HG03460 (cell line): ENCODE measurements at regions not wholly inside any gene's neighbourhood (a gene's known extent, or its start where the extent isn't known, plus 50 kb on each side); places are given as distances from the start of the nearest gene placed in this dataset.

ENCODE experiments used
- ATAC-seq: cut with Tn5 transposase; IDR thresholded peaks from one replicate; pipeline ENCODE4 v1.9.1; 2021; ENCODE audit not compliant: unreplicated experiment

GRCh38 chr1:83596331-83596730 lies 402.6 kb downstream of the TTLL7 start:
- no peak for ATAC-seq

DNA sequence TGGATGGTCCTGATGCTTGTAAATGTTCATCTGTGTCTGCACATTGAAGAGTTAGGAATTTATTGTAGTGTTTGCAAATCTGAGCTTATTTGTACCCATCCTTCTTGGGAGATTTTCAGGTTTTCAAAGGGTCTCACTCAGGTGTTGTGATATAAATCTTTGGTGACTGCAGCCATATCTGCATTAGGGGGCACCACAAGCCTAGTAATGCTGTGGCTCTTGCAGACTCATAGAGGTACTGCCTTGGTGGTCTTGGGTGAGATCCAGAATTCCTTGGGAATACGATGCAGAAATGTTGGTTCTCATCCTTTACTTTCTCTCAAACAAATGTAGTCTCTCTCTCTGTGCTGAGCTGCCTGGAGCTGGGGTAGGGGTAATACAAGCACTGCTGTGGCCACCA lies 405.9 kb downstream of the TTLL7 start:
- ATAC-seq, result no peak

GRCh38 chr1:83588140-83588539 lies 410.8 kb downstream of the TTLL7 start:
- ATAC-seq, result no peak

- no peak for ATAC-seq
Measured at GRCh38 chr1:83583351-83584014, 415.4 kb downstream of the TTLL7 start.

- ATAC-seq, result no peak
Measured at GRCh38 chr1:83581747-83582146, 417.2 kb downstream of the TTLL7 start.

DNA sequence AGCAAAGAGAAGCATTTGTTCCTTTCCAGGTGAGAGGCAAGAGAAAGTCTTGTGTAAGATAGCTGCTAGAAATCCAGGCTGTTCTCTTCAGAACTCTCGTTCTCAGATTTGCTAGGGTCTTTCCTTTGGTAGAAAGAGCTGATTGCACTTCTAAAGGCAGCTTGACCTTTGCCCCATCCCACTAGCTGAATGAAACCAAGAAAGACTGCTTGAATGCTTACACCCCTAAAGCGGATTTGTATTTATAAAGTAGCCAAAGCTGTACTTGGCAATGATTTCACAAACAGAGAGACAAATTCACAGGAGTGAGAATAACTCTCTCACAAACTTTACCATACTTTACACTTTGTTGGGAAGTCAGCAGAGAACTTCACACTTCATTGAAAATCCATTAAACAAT lies 424.1 kb downstream of the TTLL7 start:
- ATAC-seq, result no peak

DNA sequence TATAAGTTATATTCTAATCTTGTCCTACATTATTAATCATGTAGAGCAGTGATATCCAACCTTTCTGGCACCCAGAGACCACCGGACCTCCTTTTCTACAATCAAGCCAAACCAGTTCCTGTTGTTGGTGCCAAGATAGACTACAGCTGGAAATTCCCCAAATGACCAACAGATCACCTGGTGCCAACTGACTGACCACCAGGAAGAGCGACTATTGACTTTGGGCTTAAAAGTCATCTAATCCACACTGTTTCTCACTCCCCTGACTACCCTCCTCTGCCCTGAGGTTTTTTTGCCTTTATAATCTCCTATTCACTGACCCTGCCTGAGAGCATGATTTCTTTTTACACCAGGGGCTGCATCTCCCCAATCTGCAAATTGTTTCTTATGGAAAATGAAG lies 425.2 kb downstream of the TTLL7 start:
- no peak for ATAC-seq

DNA sequence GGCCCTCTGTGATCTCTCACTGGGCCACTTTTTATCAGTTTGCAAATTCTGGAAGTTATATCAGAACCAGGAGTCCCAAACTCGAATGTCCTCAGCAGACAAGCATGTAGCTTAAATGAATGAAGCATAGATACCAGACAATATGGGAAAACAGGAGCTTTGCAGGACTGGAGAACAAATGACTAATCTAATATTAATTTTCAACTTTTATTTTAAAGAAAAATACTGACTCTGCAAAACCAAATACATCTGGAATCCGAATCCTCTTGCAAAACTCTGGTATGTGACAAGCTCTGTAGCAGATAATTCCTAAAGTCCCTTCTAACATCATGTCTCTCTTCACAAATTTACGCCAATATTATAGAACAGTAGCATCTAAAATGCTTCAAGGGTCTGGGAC lies 427.4 kb downstream of the TTLL7 start:
- no peak for ATAC-seq

GRCh38 chr1:83561346-83561745 lies 437.6 kb downstream of the TTLL7 start:
- no peak for ATAC-seq

DNA sequence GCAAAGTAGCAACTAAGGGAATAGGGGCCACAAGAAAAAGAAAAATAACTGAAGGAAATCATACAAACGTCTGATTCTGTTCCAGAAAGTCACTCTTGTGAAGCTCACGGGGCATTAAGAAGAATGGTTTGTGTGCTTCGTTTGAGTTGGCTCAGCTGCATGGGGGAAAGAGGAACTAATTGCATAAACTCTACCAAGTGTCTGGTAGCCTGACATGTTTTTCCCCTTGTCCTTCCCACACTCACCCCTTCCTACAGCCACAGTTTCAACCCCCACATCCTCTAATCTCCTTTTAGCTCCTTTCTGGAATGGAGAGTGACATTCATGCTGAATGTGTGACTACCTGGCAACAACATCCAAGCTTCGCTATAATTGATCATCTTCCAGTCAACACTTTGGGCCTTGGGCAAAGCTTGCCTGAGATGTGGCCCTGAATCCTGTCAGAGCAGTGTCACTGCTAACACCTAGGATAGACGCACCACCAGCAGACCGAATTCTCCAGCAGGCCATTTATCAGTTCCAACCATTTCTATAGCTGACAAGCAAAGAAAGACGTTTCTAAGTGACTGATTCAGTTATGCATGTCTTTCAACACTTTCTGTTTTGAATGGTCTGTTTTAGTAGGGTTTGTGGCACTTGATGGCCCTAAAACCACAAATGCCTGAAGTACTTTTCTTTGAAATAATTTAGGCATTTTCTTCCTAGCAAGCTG lies 439.6 kb downstream of the TTLL7 start:
- ATAC-seq, result no peak

GRCh38 chr1:83555871-83556270 lies 443.1 kb downstream of the TTLL7 start:
- ATAC-seq, result no peak

DNA sequence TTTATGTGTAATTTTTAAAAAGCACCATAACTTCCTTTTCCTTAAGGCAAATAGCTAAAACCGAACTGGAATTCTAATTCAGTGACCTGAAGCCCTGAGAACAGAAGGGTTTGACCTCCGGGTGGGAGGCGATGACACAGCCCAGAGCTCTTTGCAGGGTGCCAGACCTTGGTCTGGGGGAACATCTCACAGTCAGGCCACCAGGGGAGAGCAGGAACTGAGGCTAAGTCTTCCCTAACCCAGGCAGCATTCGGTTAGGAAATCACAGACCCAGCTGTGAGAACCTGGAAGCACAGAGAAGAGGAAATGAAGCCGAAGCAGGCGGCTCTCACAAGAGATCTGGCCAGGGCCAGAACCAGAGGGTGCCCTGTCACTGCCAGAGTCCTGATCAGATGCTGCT lies 444.8 kb downstream of the TTLL7 start:
- no peak for ATAC-seq

GRCh38 chr1:83552820-83553219 lies 446.1 kb downstream of the TTLL7 start:
- no peak for ATAC-seq

DNA sequence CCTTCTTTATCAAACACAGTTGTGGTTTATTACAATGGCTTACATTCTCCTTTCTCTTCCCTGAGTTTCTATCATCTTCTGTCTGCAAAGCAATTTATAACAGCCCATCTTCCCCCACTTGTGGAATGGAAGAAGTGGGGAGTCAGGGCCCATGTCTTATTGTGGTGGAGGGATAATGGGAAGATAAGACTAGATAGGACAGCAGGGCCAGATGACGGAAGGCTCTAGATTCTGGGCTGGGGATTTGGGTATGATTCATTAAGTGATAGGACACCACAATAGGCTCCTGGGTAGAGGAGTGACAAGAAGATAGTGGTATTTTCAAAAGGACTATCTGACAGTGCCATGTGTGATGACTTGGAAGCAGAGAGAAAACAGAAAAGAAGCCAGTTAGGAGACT lies 450.6 kb downstream of the TTLL7 start:
- ATAC-seq, result no peak

GRCh38 chr1:83547901-83548300 lies 451.0 kb downstream of the TTLL7 start:
- no peak for ATAC-seq

DNA sequence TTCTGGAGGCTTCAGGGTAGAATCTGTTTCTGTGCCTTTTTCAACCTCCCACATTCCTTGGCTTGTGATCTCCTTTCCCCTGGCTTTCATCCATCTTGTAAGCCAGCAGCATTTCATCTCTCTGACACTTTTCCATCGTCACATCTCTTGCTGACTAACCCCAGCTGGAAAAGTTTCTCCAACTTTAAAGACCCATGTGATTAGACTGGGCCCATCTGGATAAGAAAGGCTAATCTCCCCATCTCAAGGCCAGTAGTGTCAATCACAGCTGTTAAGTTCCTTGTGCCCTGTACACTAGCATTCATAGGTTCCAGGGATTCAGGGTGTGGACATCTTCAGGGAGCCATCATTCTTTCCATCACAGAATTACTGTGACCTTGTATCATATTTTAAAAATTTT lies 452.1 kb downstream of the TTLL7 start:
- no peak for ATAC-seq

DNA sequence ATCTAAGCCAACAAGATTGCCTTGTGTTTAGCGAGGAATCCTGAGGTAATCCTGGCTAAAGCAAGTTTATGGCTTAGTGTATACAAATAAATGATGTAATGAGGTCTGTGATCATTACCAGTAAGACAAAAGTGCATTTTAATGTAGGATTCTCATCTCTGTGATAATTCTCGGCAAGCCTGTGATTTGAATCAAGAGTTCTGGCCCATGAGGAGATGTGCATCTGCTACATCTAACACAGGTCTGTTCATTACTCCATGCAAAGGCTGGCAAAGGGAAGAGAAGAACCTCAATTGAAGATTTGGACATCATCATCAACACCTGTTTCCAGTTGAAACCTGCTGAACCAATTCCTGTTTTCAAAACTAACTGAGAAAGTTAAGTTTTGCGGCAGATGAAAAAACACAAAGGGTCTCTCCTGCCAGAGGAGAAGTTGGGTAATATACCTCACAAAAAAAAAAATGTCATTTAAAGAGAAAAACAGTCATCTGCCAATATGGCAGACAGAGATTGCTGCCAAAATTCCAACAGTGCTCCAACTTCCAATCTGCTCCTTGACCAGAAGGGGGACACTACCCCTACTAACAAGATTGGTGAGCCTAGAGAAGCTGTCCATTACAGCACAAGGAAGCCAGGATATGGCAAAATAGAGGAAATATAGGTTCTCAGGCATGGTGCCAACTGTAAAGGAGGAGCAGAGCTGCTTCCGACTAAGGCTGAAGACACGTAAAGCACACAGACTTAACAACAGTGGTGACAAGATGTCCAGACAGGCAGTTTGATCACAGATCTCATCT lies 453.7 kb downstream of the TTLL7 start:
- no peak for ATAC-seq

DNA sequence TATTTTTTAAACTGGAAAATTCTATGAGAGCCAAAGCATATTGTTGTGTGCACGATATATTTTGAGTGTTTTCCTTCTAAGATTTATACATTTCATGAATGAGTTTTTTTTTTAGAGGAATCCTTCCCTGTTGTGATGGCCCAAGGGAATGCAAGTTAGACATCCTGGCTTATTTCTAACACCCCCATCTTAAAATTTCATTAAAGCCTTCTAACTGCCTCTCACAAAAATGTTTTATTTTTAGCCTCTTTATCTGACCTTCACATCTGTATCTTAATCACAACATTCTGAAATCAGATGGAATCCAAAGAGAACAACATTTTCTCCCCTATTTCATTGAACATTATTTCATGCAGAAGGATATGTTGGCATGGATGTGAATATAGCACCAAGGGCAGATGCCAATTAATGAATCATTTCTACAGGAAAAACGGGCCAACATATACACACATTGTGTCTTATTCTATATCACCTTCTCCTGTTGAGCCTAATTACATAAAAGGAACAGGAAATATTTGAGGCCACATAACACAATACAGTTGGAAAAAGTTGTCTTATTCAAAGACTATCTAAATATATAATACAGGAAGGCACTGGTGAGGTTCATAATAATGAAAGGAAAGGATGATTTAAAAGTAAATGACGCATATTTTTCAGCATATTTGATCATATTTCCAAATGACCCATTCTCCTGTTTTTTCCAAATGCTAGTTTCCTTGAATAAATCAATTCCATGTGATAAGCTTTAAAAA lies 455.5 kb downstream of the TTLL7 start:
- no peak for ATAC-seq

DNA sequence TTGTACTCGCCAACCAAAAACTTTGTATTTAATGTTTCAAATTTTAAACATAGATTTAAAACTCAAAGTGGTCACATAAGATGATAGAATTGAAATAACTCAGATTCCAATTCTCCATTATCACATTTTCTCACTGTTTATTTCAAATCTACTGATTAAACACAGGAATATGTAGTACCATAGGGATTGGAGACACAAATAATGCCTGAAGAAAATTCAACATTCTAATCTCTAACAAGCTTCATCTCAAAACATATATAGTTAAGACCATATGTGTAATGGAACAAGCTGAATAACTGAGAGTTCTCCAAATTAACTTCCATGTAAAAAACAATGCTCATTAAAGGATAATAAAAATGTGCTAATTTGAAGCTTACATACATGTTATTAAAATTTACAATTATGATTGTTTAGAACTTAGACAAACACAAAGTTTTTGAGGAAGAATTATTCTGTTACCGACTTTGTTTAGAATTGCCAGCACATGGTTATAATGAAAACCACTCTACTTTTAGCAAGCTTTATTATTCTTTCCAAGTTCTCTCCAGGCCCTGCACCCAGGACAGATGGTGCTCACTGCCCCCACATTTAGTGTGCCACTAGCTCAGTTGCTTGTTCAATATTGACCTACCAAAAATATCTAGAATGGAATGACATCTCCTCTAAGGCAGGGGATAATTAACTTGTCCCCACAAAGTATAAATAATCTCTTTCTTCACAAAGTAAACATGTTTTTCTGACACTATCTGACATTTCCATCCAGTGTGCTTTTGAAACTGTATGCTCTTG lies 467.2 kb downstream of the TTLL7 start:
- no peak for ATAC-seq

- no peak for ATAC-seq
Measured at GRCh38 chr1:83530506-83530905, 468.4 kb downstream of the TTLL7 start.

DNA sequence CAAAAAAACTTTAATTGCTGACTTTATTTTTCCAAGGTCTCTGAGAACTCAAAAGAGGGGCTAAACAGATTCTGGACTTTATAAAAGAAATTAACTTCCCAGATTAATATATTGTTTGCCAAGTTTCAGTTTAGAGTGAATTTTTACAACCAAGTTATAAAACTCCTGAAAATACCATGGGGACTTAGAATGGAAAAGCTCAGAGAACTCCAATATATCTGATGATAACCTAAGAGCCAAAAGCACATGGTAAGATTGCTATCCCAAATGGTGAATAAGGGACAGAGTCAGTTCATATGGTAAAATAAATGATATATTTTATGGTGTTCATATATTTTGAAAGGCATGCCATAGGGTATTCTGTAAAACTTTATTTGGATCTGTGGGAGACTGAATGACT lies 470.9 kb downstream of the TTLL7 start:
- ATAC-seq, result no peak
